GM18861 (cell line): ENCODE measurements at regions not wholly inside any gene's neighbourhood (a gene's known extent, or its start where the extent isn't known, plus 50 kb on each side); places are given as distances from the start of the nearest gene placed in this dataset.
"Not testable (repeated sequence)": the region's sequence is repeated elsewhere in the genome, so short reads cannot be mapped to it uniquely, and the experiment has no call there.

Experiments used
- ATAC-seq: cut with Tn5 transposase; IDR thresholded peaks from one replicate; pipeline ENCODE4 v1.9.1; 2021; ENCODE audit not compliant: unreplicated experiment

GRCh38 chr3:159038405-159038804 is 236.6 kb downstream of the MFSD1 start:
- no peak for ATAC-seq

- no peak for ATAC-seq
Observed at GRCh38 chr3:159039286-159039685, 237.4 kb downstream of the MFSD1 start.

- ATAC-seq: no peak
Observed at GRCh38 chr3:159045279-159045885, 243.5 kb downstream of the MFSD1 start.

- no peak for ATAC-seq
Observed at GRCh38 chr3:159047361-159047760, 245.5 kb downstream of the MFSD1 start.

GRCh38 chr3:159052494-159052893 is 250.6 kb downstream of the MFSD1 start:
- ATAC-seq: not testable (repeated sequence)

- no peak for ATAC-seq
Observed at GRCh38 chr3:159057621-159058020, 255.8 kb downstream of the MFSD1 start.

GRCh38 chr3:159058859-159059258 is 257.0 kb downstream of the MFSD1 start:
- no peak for ATAC-seq

GRCh38 chr3:159059395-159059794 is 257.5 kb downstream of the MFSD1 start:
- no peak for ATAC-seq

- ATAC-seq: no peak
Observed at GRCh38 chr3:159062734-159063410, 261.0 kb downstream of the MFSD1 start.

GRCh38 chr3:159069091-159069490 is 267.2 kb downstream of the MFSD1 start, which contains the start of gene IQCJ:
TSS of gene IQCJ (plus strand) at chr3:159069319.
- no peak for ATAC-seq

GRCh38 chr3:159069866-159070425 is 268.1 kb downstream of the MFSD1 start:
- ATAC-seq: no peak

- ATAC-seq: no peak
Observed at GRCh38 chr3:159074756-159075701, 273.2 kb downstream of the MFSD1 start.

GRCh38 chr3:159077860-159078259 is 276.0 kb downstream of the MFSD1 start:
- no peak for ATAC-seq

- ATAC-seq: no peak
Observed at GRCh38 chr3:159080256-159080655, 278.4 kb downstream of the MFSD1 start.

- ATAC-seq: no peak
Observed at GRCh38 chr3:159080821-159081220, 279.0 kb downstream of the MFSD1 start.

GRCh38 chr3:159082519-159082918 is 280.7 kb downstream of the MFSD1 start:
- no peak for ATAC-seq

- ATAC-seq: no peak
Observed at GRCh38 chr3:159091936-159092335, 290.1 kb downstream of the MFSD1 start.

- ATAC-seq: no peak
Observed at GRCh38 chr3:159102001-159102400, 300.1 kb downstream of the MFSD1 start.

GRCh38 chr3:159112724-159113123 is 310.9 kb downstream of the MFSD1 start:
- ATAC-seq: no peak

GRCh38 chr3:159113221-159113875 is 311.5 kb downstream of the MFSD1 start:
- no peak for ATAC-seq

GRCh38 chr3:159114582-159114981 is 312.7 kb downstream of the MFSD1 start:
- ATAC-seq: no peak
